NCI-H1436 treated with DMSO at 0.1 percent for 48 hours (cell line): ENCODE measurements at regions not wholly inside any gene's neighbourhood (a gene's known extent, or its start where the extent isn't known, plus 50 kb on each side); places are given as distances from the start of the nearest gene placed in this dataset.
"Not testable (repeated sequence)": the region's sequence is repeated elsewhere in the genome, so short reads cannot be mapped to it uniquely, and the experiment has no call there.

Experiments used
- DNase-seq: peaks from one replicate; lab custom pipeline; 2025; lab: John Stamatoyannopoulos, UW

DNA sequence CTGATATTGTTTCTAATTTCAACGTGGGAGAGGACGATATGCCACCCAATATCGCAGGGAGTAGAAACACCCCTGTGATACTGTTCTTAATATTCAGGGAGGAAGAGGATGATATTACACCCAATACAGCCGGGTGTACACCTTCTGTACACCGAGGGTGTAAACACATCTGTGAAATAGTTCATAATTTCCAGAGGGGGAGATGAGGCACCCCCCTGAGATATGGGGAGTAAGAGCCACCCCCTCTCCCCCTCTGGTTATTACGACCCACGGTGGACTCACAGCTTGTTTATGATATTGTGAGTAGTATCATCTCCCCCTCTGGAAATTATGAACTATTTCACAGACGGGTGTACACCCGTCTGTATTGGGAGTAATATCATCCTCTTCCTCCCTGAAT lies 403.9 kb upstream of the TMEFF2 start:
- DNase-seq, result not testable (repeated sequence)

DNA sequence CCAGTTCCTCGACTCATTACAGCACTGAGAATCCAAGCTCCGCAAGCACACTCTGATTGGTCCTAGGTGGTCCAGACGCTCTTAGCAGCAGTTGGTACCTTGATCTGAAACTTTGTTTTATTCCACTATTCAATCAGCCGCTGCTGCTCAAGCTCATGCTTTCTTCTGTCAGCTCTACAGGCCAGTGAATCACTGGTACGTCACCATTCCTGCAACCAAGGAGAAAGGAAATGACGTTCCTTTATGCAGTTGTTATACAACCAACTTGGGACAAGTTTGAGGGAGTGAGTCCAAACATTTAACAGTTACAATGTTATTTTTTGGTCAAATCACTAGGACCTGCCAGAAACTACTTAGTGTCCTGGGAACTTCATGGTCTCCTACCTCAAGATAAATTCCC lies 398.8 kb upstream of the TMEFF2 start:
- DNase-seq, result no peak

DNA sequence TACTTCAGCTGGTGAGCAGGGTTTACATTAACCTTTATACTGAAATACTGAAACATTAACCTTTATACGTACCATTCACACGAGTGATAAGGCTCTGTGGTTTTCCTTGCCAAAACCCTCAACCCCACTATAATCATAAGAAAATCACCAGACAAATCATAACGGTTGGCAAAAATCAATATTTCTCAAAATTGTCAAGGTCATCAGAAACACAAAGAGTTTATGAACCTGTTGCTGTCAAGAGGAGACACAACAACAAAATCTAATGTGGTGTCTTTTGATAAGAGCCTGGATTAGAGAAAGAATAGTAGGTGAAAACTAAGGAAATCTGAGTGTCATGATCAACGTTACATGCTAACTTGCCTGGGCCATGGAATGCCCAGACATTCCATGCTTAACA lies 396.9 kb upstream of the TMEFF2 start:
- DNase-seq, result no peak

DNA sequence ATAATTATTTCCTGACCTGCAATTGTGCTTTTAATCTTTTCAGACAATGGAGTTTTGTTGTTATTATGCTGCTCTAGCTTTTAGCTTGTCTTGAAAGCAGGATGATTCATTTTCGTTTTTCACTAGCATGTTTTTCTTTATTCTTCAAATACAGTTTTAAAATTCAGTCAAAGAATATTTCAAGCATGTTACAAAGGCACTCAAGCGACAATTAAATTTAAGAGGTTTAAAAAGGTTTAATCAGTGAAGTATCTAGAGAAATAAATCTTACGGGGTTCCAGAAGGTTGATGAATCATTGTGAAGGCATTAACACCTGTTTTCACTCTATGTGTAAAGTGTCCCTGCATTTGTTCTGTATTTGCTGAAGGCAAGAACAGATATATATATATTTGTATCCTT lies 390.7 kb upstream of the TMEFF2 start:
- peak; percentile 39 for DNase-seq

DNA sequence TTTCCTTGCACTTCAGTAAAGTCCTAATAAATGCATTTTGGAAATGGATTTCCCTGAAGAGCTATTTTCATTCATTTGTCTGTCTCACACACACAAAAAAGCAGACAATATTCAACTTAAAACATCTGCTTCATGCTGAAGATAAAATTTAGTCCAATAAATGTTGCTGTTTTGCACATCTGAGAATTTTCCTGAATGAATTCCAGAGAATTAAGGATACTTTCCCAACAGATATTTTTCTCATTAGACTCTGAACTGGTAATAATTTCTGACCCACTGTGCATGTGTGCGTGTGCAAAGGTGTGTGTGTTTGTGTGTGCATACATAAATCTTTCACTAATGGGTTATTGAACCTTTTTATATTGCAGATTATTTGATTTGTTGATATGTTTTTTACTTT lies 390.2 kb upstream of the TMEFF2 start:
- DNase-seq, result no peak

DNA sequence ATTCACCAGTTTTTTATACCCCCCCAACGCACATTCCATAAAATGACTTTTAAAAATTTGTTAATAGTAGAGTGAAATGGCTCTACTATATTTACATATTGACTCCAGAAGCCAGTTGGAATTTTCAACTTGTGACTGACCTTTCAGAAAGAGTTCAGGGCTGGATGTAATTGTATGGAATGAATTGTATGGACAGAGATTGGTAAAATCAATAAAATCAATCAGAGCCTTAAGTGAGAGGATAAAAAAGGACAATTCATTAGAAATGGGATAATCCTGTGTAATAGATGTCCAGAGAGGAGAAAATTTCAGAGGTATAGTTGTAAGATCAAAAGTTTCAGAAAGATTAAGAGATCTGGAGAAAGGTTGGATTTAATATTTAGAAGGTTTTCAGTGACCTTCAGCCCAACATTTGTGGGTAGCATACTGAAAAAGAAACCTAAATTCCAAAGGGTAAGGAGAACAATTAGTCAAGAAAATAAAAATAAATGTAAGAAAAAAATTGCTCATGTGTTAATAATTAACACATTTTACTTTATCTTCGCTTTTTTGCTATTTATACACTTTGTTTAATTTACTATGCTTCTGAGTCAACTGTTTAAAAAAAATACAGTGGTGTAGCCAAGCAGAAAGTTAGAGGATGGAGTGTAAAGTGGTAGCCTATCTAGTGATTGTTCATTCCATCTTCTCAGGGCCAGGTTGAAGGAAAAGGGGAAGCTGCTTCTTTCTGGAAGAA lies 385.4 kb upstream of the TMEFF2 start:
- no peak for DNase-seq

DNA sequence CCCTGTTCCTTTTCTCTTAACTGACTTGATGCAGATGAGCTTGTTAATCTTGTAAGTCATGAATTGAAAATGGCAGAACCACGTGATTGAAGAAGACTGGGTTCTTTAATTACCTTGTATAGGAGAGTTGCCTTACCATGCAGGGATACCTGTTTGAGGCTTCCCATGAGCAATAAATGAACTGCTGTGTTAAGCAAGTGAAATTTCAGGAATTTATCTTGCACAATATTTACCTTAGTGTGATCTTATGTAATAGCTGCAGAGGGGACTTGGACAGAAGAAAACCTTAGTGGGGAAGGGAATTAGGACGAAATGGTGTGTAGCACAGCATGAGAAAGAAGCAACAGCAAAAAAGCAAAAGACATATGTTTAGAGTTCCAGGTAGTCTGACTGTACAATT lies 384.0 kb upstream of the TMEFF2 start:
- DNase-seq, result no peak

DNA sequence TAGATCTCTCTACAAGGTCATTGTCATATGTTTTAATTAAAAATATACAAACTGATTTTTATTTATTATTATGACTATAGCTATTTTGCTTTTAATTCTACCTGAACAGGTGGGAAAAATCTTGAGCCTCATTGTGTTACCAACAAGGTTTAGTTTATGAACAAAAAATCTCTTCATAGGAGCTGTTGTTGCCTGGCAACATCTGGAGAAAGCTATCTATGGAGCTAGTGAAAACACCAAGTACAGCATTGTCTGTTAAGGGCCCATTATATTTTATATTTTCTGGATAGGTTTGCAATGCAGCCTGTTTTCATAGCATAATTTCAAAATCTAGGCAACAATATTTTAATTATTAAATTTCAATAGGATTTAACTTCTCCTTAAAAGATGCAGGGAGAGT lies 383.0 kb upstream of the TMEFF2 start:
- no peak for DNase-seq

DNA sequence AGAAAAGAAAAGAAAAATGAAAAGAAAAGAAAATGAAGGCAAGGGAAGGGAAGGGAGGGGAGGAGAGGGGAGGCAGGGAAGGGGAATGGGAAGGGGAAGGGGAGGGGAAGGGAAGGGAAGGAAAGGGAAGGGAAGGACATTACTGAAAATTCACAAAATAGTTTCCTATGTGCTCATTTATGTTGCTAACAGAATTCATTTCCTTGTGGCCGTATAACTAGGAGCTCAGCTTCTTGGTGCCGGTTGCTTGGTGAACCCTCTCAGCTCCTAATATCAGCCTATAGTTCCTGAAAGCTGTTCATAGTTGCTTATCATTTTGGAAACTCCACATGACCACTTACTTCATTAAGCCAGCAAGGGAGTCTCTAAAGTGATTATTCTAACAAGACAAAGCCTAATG lies 379.8 kb upstream of the TMEFF2 start:
- no peak for DNase-seq

DNA sequence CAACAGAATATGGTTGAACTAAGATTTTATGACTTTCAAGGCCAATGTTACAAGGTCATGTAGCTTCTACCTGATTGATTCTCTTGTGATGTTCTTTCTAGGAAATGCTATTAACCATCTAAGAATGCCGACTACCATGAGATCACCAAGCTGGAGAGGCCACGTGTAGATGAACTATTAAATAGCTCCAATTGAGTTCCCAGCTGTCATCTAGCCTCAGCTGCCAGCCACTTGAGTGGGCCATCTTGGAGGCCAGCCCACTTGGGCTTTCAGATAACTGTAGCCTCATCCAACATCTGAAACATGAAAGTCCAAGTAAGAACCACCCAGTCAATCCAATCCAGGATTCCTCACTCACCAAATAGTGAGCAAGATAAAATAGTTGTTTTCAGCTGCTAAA lies 376.9 kb upstream of the TMEFF2 start:
- no peak for DNase-seq

DNA sequence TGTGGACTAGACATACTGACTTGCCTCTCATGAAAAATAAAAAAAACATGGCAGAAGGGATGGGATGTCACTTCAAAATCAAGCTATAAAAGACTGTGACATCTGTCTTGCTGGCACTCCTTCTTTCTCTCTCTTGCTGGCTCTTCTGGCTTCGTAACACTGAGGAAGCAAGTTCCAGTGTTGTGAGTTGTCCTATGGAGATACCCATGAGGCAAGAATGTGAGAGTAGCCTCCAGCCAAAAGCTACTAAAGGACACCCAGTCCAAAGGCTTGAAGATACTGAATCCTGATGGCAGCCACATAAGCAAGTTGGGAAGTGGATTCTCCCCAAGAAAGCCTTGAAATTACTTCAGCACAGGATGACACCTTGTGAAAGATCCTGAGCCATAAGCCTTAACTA lies 376.1 kb upstream of the TMEFF2 start:
- no peak for DNase-seq

DNA sequence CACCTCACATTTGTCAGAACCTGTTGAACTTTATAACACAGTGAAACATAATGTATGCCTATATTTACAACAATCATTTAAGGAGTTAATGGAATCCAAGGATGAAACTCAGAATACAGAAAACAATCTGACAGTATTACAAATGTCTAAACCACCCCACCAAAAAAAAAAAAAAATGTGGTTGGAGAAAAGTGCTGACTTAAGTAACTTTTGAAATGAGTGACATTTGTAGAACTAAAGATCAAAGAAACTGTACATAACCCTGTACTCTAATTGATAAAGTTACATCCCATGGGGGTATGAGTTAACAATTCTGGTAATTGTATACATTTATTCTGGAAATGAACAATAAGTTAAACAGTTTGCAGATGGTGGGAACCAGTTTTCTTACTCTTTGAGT lies 372.1 kb upstream of the TMEFF2 start:
- no peak for DNase-seq

DNA sequence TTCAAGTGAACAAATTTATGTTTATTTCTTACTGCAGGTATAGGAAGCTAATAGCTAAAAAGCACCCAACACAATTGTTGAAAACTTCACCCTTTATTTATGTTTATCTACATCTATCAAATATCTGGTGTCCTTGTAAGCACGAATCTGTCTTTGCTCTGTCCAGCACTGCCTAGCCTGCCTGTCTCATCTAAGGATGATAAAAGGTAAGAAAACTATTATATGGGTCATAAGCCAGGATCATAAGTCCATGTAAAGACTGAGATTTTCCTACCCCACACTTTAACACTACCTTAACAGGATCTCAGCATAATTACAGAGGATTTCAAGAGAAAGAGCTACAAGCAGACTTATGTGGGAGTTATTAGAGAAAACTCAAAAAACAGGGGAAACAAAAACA lies 365.6 kb upstream of the TMEFF2 start:
- DNase-seq, result no peak

DNA sequence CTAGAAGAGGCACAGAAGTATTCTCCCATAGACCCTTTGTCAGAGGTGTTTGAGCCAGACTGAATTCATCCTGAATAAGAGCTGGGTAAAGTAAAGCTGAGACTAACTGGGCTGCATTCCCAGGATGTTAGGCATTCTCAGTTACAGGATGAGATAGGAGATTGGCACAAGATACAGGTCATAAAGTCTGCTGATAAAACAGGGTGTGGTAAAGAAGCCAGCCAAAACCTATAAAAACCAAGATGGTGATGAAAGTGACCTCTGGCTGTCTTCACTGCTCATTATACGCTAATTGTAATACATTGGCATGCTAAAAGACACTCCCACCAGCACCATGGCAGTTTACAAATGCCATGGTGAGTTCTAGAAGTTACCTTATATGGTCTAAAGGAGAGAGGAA lies 364.9 kb upstream of the TMEFF2 start:
- no peak for DNase-seq

DNA sequence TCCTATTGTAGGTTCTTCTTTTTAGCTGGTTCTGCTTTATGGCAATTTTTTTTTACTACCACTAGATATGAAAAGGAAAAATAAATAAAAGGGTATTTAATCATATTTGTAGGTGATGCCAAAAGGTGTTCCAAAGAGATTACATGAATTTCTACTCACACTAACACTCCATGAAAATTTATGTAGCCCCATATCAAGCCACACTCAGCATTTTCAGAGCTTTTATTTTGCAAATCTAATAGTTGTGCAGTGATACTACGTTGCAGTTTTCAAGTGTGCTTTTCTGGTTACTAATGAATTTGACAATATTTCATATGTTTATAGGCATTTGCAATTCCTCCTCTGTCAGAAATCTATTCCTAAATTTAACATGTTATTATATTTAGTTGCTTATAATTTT lies 363.9 kb upstream of the TMEFF2 start:
- DNase-seq, result no peak

DNA sequence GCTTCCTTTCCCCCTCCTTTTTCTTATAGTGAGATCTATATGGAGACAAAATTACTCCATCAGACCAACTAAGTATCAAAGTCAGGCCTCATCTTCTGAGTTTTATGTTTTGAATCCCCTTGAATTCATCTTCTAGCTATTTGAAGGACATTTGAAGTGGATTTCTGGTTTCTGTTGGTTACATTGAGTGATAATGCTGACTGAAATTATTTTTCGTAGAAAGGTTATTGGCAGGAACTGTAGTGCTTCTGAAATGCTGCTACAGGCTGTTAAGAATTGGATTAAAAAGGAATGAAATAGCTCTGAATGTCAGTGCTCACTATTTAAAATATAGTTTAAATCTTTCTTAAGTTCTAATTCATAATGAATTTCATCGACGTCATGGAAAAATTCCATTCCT lies 361.0 kb upstream of the TMEFF2 start:
- no peak for DNase-seq

DNA sequence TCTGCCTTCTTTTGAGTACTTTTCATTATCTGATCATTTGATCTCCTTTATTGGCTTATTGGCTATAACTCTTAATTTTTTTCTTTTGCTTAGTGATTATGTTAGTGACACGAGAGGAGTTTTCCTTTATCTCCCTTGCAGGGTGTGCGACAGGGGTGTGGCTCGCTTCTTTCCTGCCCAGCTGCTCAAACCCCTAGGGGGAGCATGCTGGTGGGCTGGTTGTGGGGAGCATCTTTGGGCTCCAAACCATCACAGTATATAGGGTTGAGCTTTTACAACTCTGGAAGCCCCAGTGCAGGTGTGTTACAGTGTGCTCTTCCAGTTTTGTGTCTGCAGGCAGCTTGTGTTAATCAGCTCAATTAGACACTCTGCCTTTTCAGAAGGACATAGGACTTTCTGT lies 357.0 kb upstream of the TMEFF2 start:
- no peak for DNase-seq

DNA sequence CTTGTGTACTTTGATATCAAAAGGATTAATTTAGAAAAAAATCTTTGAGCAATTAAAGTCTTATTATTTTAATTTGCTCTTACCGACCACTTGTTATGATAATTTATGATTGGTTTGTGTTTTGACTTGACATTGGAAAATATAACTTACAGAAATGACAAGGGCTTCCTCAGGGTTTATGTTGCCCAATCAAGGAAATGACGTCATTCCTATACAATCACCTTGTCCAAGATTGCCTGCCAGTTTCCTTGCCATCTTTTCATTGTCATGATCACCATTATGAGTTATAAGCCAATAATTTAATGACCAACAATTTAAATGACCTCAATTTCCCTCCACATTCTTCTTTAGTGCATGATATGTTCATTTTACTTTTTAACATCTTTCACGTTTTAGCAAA lies 351.8 kb upstream of the TMEFF2 start:
- no peak for DNase-seq

DNA sequence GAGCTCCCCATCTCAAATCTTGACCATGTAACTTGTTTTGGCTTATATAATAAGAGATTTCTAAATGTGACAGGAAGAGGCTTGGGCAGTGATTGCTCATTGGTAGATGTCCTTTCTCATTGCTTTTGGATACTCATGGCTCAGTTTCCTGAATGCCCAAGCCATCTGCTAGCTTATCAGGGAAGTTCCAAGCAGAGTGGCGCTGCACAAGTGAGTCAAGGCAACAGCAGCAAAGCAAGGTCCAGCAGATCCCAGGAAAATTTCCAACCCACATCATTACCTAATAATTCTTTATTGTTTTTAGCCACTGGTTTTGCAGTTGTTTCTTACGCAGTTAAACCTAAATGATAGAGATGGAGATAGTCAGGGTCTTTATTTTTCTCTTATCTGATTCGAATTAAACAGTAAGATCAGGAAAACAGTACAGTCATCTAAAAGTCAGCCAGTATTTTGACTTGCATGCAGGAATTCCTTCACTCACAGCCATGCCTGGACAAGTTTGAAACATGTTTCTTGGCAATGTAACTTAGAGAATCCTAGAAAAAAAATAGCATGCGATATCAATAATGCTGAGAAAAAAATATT lies 349.7 kb upstream of the TMEFF2 start:
- DNase-seq, result no peak

DNA sequence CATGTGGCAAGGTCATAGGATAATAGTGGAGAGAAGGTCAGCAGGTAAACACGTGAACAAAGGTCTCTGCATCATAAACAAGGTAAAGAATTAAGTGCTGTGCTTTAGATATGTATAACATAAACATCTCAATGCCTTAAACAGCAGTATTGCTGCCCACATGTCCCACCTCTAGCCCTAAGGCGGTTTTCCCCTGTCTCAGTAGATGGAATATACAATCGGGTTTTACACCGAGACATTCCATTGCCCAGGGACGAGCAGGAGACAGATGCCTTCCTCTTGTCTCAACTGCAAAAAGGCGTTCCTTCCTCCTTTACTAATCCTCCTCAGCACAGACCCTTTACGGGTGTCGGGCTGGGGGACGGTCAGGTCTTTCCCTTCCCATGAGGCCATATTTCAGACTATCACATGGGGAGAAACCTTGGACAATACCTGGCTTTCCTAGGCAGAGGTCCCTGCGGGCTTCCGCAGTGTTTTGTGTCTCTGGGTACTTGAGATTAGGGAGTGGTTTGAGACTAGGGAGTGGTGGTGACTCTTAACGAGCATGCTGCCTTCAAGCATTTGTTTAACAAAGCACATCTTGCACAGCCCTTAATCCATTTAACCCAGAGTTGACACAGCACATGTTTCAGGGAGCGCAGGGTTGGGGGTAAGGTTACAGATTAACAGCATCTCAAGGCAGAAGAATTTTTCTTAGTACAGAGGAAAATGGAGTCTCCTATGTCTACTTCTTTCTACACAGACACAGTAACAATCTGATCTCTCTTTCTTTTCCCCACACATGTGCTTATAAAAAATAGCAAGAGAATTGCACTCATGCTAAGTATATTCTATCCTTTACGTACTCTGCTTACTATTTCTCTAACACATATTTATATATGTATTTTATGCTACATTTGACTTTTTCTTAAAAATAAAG lies 347.7 kb upstream of the TMEFF2 start:
- DNase-seq, result not testable (repeated sequence)

DNA sequence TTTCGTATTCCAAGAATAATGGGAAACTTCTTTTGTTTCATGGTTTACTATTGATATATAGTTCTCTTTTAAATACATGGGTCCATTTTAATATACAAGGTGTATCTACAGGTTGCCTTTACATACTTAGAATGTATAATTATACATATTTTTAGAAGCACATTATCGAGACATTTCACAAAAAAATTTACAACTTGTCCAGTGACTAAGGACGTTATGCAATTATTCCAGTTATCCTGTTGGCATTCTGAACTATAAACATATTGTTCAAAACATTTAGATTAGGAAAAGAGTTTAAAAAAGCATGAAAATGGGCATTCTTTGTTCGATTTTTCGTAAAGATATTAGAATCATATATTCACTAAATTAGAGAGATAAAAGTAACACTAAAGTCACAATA lies 344.6 kb upstream of the TMEFF2 start:
- no peak for DNase-seq

DNA sequence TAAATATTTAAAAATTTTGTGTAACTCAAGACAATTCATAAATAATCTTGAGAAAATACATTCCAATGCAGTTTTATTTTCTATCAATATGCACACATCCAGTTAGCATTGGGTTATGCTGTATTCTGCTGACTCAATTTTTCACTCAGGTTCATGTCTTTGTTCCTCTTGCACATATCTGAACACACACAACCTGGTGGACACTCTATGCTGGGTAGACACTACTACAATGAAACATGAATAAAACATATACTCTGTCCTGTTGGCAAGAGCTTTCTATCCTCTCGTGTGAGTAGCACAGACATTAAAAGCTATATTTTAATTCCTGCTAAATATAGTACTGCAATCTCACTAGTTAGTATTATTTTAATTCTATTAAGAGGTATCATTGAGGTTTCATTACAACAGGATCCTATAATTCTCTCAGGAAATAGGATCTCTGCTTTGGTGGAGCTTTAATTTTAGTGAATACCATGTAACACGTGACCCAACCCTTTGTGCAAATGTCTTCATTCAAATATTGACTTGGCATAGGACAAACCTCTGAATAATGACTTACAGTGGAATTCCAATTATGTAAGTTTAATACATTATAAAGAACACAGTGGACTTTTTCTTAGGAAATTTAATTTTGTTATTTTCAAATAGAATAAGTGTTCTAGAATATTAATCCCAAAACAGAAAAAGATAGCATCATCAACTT lies 342.3 kb upstream of the TMEFF2 start:
- DNase-seq, result no peak
